GM21423 (cell line): ENCODE measurements at regions not wholly inside any gene's neighbourhood (a gene's known extent, or its start where the extent isn't known, plus 50 kb on each side); places are given as distances from the start of the nearest gene placed in this dataset.

Source experiments
- ATAC-seq: cut with Tn5 transposase; IDR thresholded peaks from one replicate; pipeline ENCODE4 v1.9.1; 2021; ENCODE audit warnings: mild to moderate bottlenecking, moderate library complexity; ENCODE audit not compliant: unreplicated experiment

GRCh38 chr3:168422843-168423242 is 327.1 kb upstream of the GOLIM4 start:
- no peak for ATAC-seq

- ATAC-seq = no peak
These were observed 323.4 kb upstream of the GOLIM4 start for GRCh38 chr3:168419091-168419490.

GRCh38 chr3:168417016-168417415 is 321.3 kb upstream of the GOLIM4 start:
- ATAC-seq = no peak

GRCh38 chr3:168416446-168416845 is 320.7 kb upstream of the GOLIM4 start:
- ATAC-seq = no peak

- ATAC-seq = no peak
These were observed 318.4 kb upstream of the GOLIM4 start for GRCh38 chr3:168414149-168414548.

- ATAC-seq = no peak
These were observed 311.7 kb upstream of the GOLIM4 start for GRCh38 chr3:168407381-168407780.

- no peak for ATAC-seq
These were observed 309.6 kb upstream of the GOLIM4 start for GRCh38 chr3:168405288-168405687.

GRCh38 chr3:168398371-168399025 is 302.8 kb upstream of the GOLIM4 start:
- no peak for ATAC-seq

- no peak for ATAC-seq
These were observed 301.1 kb upstream of the GOLIM4 start for GRCh38 chr3:168396861-168397260.

- no peak for ATAC-seq
These were observed 299.8 kb upstream of the GOLIM4 start for GRCh38 chr3:168395551-168395950.

GRCh38 chr3:168394439-168394838 is 298.7 kb upstream of the GOLIM4 start:
- ATAC-seq = no peak

GRCh38 chr3:168386301-168386700 is 290.6 kb upstream of the GOLIM4 start:
- ATAC-seq = no peak

- ATAC-seq = no peak
These were observed 289.3 kb upstream of the GOLIM4 start for GRCh38 chr3:168384990-168385389.

GRCh38 chr3:168383573-168383972 is 287.8 kb upstream of the GOLIM4 start:
- ATAC-seq = no peak

- ATAC-seq = no peak
These were observed 276.1 kb upstream of the GOLIM4 start for GRCh38 chr3:168371846-168372245.

- ATAC-seq = no peak
These were observed 269.2 kb upstream of the GOLIM4 start for GRCh38 chr3:168364967-168365366.

- no peak for ATAC-seq
These were observed 267.0 kb upstream of the GOLIM4 start for GRCh38 chr3:168362661-168363247.

- no peak for ATAC-seq
These were observed 266.4 kb upstream of the GOLIM4 start for GRCh38 chr3:168362156-168362555.

GRCh38 chr3:168360993-168361392 is 265.3 kb upstream of the GOLIM4 start:
- no peak for ATAC-seq

- ATAC-seq = no peak
These were observed 247.5 kb upstream of the GOLIM4 start for GRCh38 chr3:168342946-168343850.

GRCh38 chr3:168341956-168342936 is 246.5 kb upstream of the GOLIM4 start:
- no peak for ATAC-seq
